ENCODE measurements at regions not wholly inside any gene's neighbourhood (a gene's known extent, or its start where the extent isn't known, plus 50 kb on each side); places are given as distances from the start of the nearest gene placed in this dataset.

DNA sequence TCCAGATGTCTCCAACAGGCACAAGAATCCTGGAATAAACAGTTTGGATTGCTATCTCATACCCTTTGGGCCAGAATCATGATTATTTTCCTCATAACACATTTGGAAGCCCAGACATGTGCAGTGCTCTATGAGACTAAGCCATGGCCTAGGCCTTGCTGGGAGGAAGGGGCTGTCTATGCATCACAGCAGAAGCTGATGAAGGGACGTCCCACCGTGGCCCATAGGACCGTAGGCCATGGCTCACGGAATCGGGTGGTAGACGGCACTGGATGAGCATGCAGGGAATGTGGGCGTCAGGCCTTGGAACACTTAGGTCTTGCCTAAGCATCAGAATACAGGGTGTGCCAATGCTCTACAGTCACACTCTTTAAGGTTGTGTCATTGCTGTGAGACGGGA is 283.8 kb upstream of the TSHZ3 start:
- TF ChIP-seq, protein P1, sequence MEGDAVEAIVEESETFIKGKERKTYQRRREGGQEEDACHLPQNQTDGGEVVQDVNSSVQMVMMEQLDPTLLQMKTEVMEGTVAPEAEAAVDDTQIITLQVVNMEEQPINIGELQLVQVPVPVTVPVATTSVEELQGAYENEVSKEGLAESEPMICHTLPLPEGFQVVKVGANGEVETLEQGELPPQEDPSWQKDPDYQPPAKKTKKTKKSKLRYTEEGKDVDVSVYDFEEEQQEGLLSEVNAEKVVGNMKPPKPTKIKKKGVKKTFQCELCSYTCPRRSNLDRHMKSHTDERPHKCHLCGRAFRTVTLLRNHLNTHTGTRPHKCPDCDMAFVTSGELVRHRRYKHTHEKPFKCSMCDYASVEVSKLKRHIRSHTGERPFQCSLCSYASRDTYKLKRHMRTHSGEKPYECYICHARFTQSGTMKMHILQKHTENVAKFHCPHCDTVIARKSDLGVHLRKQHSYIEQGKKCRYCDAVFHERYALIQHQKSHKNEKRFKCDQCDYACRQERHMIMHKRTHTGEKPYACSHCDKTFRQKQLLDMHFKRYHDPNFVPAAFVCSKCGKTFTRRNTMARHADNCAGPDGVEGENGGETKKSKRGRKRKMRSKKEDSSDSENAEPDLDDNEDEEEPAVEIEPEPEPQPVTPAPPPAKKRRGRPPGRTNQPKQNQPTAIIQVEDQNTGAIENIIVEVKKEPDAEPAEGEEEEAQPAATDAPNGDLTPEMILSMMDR (IDR thresholded peaks at IDR 0.05), result no peak
- no peak for TF ChIP-seq POLR2A (IDR thresholded peaks at IDR 0.05)
